ENCODE measurements at regions not wholly inside any gene's neighbourhood (a gene's known extent, or its start where the extent isn't known, plus 50 kb on each side); places are given as distances from the start of the nearest gene placed in this dataset.

- no peak for DNase-seq (ENCODE audit: extremely low read depth in 1 of 11, low read depth in 9 of 11, low spot score in 4 of 11)
These were observed 289.5 kb upstream of the CCDC196 start for GRCh38 chr14:66196670-66197069.

GRCh38 chr14:66197276-66197675 is 288.9 kb upstream of the CCDC196 start:
- DNase-seq (ENCODE audit: extremely low read depth in 1 of 11, low read depth in 9 of 11, low spot score in 4 of 11), result no peak

DNA sequence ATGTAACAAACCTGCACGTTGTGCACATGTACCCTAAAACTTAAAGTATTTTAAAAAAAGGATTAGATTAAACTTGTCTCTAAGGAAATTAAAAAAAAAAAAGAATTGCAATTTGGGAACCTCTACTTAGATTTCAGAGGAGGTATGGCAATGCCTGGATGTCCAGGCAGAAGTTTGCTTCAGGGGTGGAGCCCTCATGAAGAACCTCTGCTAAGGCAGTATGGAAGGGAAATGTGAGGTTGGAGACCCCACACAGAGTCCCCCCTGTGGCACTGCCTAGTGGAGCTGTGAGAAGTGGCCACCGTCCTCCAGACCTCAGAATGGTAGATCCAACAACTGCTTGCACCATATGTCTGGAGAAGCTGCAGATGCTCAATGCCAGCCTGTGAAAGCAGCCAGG is 279.6 kb upstream of the CCDC196 start:
- DNase-seq (ENCODE audit: extremely low read depth in 1 of 11, low read depth in 9 of 11, low spot score in 4 of 11), result no peak

DNA sequence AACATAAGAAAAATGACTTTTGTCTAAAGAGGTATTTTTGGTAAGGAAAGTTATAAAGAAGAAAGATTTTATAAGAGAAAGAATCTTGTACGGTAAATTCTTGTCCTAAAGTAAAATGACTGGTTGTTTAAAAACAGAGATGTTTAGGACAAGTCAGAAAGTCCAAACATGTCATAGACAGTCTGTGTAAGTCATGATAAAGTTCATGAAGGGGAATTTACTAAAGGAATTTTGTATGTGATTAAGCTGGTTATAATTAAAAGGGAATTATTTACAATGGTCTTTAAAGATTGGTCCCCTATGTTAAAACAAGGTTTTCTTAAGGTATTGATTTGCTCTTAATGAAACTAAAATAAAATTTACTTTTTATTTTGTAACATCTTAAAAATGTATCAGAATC is 269.4 kb upstream of the CCDC196 start:
- DNase-seq (ENCODE audit: extremely low read depth in 1 of 11, low read depth in 9 of 11, low spot score in 4 of 11), result no peak

- DNase-seq (ENCODE audit: extremely low read depth in 1 of 11, low read depth in 9 of 11, low spot score in 4 of 11), result no peak
These were observed 266.3 kb upstream of the CCDC196 start for GRCh38 chr14:66219886-66220285.

DNA sequence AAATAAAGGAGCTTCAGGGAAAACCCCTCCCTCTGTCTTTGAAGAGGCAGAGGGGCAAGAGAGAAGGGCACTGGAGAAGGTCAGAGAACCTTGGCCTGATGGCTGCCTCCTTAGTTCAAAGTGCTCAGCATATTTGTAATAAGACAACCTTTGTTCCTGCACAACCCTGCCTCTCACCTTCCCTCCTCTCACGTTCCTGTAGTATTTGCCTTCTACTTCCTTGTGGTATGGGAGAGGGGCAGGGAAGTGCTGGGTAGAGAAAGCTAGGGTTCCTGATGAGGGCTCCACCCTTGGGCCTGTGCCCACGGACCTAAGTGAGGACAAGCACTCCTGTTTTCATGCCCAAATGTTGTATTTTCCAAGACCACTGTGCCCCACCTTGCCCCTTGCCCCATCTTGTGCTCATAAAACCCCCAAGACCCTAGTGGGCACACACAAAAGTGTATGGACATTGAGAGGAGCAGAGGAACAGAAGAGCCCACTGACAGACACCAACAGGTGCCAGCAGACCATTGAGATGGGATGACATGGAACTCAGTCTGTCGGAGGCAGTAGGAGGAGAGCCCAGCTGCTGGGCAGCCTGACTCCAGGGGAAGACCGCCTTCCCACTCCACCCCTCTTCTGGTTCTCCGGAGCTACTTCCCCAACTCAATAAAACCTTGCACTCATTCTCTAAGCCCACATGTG is 261.5 kb upstream of the CCDC196 start:
- DNase-seq (ENCODE audit: extremely low read depth in 1 of 11, low read depth in 9 of 11, low spot score in 4 of 11), result no peak

DNA sequence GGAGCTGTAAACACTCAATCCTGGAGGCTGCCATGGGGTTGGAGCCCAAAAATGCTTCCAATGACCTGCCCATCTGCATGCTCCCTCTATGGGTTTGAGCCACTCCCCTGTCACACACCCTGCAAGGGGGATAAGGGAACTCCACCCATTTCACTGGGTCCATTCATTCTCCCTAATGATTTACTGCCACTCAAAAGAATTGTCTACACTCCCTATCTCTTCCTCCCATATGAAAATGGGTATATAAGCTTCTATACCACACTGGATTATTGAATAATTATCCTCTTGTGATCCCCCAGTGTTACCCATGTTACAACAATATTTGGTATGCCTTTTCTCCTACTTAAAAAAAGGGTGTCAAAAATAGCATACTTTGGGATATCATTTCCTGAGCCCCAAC is 260.8 kb upstream of the CCDC196 start:
- DNase-seq (ENCODE audit: extremely low read depth in 1 of 11, low read depth in 9 of 11, low spot score in 4 of 11), result no peak

DNA sequence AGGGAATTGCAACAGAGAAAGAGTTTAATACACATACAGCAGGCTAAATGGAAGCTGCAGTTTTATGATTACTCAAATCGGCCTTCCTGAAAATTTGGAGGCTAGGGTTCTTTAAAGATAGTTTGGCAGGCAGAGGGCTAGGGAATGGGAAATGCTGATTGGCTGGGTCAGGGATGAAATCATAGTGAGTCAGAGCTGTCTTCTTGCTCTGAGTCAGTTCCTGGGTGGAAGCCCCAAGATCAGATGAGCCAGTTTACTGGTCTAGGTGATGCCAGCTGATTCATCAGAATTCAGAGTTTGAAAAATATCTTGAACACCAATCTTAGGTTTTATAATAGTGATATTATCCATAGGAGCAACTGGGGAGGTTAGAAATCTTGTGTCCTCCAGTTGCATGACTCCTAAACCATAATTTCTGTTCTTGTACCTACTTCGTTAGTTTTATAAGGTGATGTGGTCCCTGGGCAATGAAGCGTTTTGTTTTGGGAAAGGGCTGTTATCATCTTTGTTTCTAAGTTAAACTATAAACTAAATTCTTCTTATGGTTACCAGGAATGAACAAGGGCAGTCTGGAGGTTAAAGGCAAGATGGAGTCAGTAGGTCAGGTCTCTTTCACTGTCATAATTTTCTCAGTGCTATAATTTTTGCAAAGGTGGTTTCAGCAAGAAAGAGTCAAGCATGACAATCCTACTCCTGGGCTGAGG is 257.8 kb upstream of the CCDC196 start:
- no peak for DNase-seq (ENCODE audit: extremely low read depth in 1 of 11, low read depth in 9 of 11, low spot score in 4 of 11)

DNA sequence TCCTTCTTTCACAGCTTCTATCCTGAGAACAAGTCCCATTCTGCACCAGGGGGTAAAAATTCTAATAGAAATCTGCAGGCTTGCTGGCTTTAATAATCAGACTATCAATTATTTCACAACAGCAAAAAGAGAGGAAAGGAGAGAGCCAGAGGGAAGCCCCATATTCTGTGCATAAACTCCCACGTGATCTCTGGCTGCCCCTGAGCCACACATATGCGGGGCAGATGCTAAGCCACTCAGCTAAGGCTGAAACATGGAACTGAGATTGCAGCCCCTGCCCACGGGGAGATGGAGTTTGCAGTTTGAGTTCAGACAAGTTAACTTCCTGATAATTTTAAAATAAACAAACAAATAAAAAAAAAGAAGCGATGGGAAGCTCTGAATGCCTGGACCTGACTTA is 254.4 kb upstream of the CCDC196 start:
- DNase-seq (ENCODE audit: extremely low read depth in 1 of 11, low read depth in 9 of 11, low spot score in 4 of 11), result no peak

- peak in 4 of 11 donors; percentile 2 to 25 (median 9) for DNase-seq (ENCODE audit: extremely low read depth in 1 of 11, low read depth in 9 of 11, low spot score in 4 of 11)
These were observed 252.6 kb upstream of the CCDC196 start for GRCh38 chr14:66233591-66233990.

DNA sequence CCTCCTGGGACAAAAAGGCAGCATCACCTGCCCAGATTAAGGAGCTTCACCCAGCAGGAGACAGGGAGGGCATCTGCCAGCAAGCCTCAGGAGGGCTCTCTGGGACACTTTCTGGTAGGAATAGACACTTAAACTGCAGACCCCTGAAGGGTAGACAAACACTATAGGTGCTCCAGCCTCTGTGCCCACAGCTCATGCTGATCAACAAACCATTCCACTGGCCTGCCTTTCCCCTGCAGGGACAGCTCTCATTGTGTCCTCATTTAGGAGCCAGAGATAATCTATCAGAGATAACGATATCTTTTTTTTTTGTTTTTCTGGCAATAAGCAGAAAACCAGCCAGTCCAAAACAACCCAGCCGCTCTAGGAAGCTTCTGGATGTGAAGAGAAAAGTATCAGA is 251.8 kb upstream of the CCDC196 start:
- no peak for DNase-seq (ENCODE audit: extremely low read depth in 1 of 11, low read depth in 9 of 11, low spot score in 4 of 11)

DNA sequence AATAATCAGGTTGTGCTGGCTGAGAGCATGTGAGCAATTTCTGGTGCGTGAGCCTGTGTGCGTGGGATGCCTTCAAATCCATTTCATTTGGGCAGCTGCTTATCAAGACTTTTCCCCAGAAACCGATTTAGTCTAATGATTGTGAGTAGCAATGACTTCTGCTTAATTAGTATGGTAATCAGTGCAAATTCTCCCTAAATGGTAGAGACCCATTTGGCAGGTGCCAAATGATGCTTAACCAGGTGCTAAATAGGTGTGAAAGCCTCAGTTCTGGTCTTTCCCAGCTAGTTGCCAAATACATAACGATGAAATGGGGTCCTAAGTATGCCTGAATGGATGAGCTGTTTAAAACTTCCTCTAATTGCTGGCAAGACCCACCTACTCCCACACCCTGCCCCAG is 248.4 kb upstream of the CCDC196 start:
- no peak for DNase-seq (ENCODE audit: extremely low read depth in 1 of 11, low read depth in 9 of 11, low spot score in 4 of 11)

DNA sequence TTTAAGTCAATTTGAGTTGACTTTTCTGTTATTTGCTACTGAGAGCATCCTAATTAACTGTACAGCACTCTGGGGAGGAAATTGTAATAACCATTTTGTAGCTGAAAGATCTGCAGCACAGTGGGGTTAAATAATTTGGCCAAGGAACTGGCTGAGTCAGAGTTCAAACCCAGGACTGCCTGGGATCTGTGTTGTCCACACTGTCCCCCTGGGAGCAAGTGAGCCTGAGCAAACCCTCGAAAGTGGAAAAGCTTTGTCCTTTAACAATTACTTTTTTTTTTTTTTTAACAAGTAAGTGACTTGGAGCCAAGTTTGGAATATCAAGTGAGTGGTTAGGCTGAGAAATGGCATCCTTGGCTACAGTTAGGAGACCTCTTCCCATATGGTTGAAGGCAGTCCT is 247.2 kb upstream of the CCDC196 start:
- no peak for DNase-seq (ENCODE audit: extremely low read depth in 1 of 11, low read depth in 9 of 11, low spot score in 4 of 11)

DNA sequence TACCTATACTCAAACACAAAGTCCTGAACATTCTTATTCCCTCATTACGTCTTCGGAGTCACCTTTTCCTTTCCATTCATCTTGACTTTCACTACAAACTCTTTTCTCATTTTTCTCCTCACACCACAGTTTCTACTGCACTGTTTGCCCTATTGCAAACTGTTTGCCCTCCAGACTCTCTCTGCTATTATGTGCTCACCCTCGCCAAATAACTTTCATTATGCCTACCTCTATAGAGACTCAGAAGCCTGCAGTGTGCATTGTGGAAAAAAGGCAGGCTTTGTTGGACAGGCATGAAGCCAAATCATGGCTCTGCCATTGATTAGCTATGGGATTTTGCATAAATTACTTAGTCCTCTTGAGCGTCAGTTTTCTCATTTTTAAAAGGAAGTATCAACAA is 246.6 kb upstream of the CCDC196 start:
- DNase-seq (ENCODE audit: extremely low read depth in 1 of 11, low read depth in 9 of 11, low spot score in 4 of 11), result no peak

- DNase-seq (ENCODE audit: extremely low read depth in 1 of 11, low read depth in 9 of 11, low spot score in 4 of 11), result no peak
These were observed 246.1 kb upstream of the CCDC196 start for GRCh38 chr14:66240105-66240504.

- DNase-seq (ENCODE audit: extremely low read depth in 1 of 11, low read depth in 9 of 11, low spot score in 4 of 11), result no peak
These were observed 244.2 kb upstream of the CCDC196 start for GRCh38 chr14:66242001-66242400.

DNA sequence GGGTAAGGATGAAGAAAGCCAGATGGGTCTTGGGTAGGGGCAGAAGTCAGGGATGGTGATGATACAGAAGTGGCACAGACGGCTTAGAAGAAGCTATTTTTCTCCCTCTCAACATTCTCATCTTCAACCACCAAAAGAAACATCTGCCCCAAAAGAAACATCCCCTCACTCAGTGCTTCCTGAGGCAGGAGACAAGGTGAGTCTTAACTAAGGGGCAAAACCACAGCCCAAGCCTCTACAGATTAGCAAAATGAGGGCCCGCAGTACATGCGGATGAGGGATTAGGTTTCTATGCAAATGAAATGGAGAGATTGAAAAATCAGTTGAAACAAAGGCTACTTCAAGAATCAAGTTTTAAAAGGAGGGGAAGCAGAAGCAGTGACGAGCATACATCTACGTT is 241.3 kb upstream of the CCDC196 start:
- DNase-seq (ENCODE audit: extremely low read depth in 1 of 11, low read depth in 9 of 11, low spot score in 4 of 11), result no peak

DNA sequence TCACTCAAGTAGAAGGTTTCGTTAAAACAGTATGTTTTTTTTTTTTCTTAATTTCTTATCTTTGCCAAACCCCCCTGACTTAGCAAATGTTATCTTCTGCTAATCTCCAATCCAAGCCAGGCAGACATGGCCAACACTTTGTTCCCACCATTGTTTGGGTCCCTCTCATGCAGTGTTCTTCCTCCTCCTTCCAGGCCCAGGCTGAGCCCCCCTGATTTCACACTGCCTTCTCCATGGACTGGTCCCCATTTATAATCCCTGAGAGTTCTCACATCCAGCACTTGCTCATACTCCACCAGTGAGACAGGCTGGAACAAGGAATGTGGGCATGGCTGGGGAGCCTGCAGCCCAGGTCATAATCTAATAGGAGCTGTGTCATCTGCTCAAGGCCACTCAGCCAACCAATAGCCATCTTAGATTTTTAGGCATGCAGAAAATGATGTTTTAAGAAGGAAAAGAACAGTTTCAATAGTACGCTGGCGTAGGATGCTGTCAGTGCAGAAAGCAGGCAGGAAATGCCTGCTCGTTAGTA is 238.4 kb upstream of the CCDC196 start:
- DNase-seq (ENCODE audit: extremely low read depth in 1 of 11, low read depth in 9 of 11, low spot score in 4 of 11), result no peak

DNA sequence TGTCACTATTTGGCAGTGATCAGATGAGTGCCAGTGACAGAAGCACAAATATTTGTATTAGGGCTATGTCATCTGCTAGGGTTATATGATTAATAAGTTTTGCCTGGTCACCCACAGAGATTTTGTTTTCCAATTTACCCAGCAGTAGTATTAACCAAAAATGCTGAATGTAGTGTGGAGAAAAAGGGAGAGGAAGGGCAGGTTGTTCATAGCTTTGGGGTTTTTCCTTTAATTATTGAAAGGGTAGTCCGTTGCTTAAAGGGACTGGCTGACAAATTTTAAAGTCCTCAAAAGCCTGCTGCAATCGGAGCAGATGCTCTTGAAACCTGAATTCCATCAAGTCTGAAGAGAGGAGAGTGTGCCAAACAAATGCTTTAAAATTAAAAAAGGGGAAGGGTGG is 237.9 kb upstream of the CCDC196 start:
- no peak for DNase-seq (ENCODE audit: extremely low read depth in 1 of 11, low read depth in 9 of 11, low spot score in 4 of 11)

GRCh38 chr14:66249544-66249943 is 236.6 kb upstream of the CCDC196 start:
- DNase-seq (ENCODE audit: extremely low read depth in 1 of 11, low read depth in 9 of 11, low spot score in 4 of 11), result no peak

GRCh38 chr14:66254038-66254437 is 232.1 kb upstream of the CCDC196 start:
- DNase-seq (ENCODE audit: extremely low read depth in 1 of 11, low read depth in 9 of 11, low spot score in 4 of 11), result no peak

All from renal cortex interstitium (tissue), 11 donors.